Left cardiac atrium (tissue), 4 donors: ENCODE measurements at regions not wholly inside any gene's neighbourhood (a gene's known extent, or its start where the extent isn't known, plus 50 kb on each side); places are given as distances from the start of the nearest gene placed in this dataset.
"Not testable (repeated sequence)": the region's sequence is repeated elsewhere in the genome, so short reads cannot be mapped to it uniquely, and the experiment has no call there.

ENCODE experiments used
- ATAC-seq, 2 donors: fragments of 200-7000 bp; cut with Tn5 transposase; one replicate each; pipeline ENCODE4 v1.9.1; 2020; ENCODE audit warnings: mild to moderate bottlenecking in 2 of 2, moderate library complexity in 2 of 2
- DNase-seq: peaks from one replicate; pipeline ENCODE4 v3.0.0-alpha.2; 2020
- intact Hi-C, 2 donors: fragments of 100-400 bp; cut with DNase I; formaldehyde crosslinking; loops; one replicate each; pipeline versions ENCODE4 v1.14.1 to v1.15.1; 2022 to 2023
- donor health status: DM: no; HTN: yes; CAD: no.
- donor health status: DM: no; HTN: yes; CAD: no; lungs with severe emphysema.
- donor health status: DM: yes; HTN: yes; CAD: no.
- donor health status: Dilated cardiomyopathy.

DNA sequence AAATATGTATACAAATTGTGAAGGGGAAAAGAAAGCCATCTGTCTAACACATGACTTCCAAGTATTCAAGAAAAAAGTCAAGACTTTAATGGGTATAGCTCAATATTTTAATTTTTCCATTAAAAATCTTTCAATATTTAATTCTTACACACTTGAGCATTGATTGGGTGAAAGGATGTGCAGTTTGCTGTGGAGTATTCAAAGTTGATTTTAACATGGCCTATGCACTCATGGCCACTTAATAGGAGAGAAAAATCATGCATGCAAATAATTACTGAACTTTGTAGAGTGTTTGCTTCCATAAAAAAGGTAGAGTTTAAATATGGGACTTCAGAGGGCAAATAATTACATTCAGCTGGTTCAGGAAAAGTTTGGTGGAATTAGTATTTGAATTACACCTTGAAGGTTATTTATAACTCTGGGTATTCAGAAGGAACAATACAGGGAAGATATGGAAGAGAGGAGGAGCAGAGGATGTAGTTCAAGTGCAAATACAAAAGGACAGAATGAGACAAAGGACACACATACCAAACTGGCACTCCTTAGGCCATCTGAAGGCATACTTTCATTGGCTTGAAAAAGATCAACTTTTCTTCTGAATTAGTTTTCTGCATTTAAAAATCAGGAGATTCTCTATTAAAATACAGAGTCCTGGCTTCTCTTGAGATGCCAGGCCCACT lies 90.1 kb downstream of the OTOL1 start:
- DNase-seq (no peak), ATAC-seq (no peak)
- intact Hi-C loops, result no loop called here

DNA sequence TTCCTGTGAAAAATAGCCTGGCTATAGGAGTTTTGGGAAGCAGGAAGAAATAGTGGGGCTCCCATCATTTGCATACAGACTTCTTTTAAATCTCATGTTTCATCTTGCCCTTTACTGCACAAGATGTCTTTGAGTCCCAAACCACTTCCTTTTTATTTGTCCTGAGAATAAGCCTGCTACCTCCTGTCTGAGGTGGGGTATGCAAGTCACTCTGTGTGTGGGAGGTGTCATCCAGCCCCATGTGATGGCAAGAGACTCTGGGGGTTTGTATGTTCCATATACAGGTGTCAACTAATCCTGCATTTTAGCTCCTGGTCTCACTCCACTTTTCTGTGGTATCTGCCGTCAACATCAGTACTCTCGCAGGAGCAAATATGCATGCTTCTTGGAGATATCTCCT lies 102.0 kb downstream of the OTOL1 start:
- intact Hi-C loops, result no loop called here
- ATAC-seq (no peak), DNase-seq (no peak)

DNA sequence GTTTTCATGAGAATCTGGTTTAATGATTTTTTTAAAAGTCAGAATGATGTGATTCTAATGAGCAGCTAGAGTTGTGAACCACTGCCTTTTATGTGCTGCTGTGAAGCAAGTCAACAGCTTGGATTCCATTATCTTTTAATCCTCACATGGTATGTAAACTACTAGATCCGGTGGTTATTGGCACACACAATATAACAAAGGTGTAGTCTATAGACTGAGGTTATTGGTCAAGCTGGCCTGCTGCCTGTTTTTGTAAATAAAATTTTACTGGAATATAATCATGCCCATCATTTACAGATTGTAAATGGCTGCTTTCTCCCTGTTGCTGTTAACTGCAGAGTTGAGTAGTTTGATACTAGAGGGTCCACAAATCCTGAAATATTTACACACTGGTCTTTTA lies 103.1 kb downstream of the OTOL1 start:
- ATAC-seq (no peak), DNase-seq (no peak)
- intact Hi-C loops, result no loop called here

DNA sequence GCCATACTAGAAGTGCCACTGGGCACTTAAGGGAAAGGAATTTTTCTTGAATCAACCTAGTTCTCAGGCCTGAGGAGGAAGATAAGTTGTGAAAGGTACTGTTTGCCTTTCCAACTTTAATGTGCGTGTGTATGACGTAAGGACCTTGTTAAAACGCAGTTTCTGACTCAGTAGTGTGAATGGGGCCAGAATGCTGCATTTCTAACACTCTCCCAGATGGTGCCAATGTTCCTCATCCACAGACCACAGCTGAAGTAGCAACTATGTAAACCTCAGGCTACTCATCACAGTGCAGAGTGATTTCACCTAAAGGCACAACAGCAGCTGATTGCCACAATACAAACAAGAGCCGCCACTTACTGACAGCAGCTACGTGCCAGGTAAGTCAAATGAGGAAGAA lies 103.6 kb downstream of the OTOL1 start:
- intact Hi-C loops, result no loop called here
- ATAC-seq (no peak), DNase-seq (no peak)

DNA sequence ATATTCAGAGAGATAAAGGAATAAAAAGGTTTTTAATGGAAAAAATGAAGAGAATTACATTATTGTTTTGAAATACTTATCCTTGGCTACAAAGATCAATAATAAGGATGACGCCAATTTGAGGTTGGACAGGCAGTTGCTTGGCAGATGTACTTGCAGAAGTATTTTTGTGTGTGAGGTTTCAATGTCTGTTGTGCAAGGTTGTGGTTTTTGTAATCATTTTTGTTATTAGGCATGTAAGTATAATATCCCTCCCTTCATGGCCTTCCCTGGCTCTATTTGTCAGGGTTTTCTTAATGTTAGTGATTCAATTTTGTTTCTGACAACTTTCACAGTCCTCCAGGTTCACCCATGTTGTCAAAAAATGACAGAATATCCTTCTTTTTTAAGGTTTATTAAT lies 105.9 kb downstream of the OTOL1 start:
- DNase-seq, result no peak
- ATAC-seq, result no peak
- intact Hi-C loops, result no loop called here

DNA sequence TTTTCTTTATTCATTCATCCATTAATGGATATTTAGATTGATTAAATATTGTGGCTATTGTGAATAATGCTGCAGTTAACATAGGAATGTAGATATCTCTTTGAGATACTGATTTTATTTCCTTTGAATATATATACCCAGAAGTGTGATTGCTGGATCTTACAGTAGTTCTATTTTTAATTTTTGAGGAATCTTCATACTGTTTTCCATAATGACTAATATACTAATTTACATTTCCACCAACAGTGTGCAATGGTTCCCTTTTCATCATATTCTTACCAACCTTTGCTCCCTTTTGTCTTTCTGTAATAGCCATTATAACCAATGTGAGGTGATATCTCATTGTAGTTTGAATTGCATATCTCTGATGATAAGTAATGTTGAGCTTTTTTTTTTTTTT lies 106.3 kb downstream of the OTOL1 start:
- intact Hi-C loops, result no loop called here
- DNase-seq, result no peak
- no peak for ATAC-seq

DNA sequence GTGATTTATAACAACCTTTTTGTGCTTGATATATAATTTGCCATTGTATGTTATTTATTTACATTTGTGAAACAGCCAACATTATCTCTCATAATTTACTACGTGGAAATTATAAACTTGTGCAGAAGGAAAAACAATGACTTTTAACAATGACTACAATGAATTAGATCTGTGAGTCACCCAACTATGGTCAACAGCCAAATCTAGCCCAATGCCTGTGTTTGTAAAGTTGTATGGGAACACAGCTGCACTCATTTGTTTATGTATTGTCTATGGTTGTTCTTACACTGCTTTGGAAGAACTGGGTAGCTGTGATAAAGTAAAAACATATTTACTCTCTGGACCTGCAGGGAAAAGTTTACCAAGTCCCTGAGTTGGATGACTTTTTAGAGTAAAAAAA lies 110.4 kb downstream of the OTOL1 start:
- ATAC-seq (no peak), DNase-seq (no peak)
- intact Hi-C loops, result no loop called here

DNA sequence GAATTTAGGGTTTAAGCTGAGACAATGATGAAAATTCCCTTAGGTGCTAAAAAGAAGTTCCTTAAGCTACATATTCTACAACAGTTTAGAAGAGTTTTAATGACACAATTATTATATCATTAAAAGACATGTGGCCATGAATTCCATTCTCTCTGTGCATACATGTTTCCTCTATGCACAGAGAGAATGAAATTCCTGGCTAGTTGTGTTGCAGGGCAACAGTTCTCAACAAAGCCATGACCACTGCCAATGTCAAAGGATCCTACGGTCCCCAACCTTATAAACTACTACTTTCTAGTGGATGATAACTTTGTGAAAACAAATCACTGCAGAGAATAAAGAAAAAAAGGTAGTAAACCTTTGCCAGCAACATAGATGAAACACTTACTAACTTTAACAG lies 122.7 kb downstream of the OTOL1 start:
- ATAC-seq, result no peak
- no peak for DNase-seq
- intact Hi-C loops, result no loop called here

DNA sequence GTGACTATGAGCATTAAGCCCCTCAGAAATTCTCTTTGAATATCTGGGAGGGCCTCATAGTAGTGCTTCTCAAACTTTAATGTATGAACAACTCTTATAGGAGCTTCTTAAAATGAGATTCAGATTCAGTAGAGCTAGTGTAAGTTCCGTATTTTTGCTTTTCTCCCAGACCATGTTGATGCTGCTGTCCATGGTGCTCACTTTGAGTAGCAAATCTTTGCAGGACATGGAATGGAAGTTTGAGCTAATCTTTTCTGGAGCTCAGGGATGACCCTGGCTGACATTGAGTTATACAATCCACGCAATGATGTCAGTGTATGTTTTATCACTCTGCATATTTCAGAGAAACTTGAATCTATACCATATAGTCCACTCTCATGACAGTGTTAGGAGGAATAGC lies 134.2 kb downstream of the OTOL1 start:
- ATAC-seq, result no peak
- intact Hi-C loops, result no loop called here
- DNase-seq, result no peak

DNA sequence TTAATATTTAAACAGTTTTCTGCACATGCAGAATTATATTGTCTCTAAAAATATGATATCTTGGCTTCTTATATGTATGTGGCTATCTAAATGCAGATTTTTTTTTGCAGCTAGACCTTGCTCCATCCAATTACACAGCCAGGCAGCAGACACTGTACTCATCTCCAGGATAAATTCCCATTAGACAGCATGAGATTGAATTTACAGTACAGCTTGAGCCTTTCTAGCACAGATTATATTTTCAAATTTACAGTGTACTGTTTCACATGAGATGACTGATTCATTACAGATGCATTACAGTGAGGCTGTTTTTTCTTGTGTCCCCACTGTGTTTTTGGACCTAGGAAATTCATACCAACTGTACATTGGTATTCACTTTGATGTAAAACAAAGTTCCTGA lies 134.9 kb downstream of the OTOL1 start:
- intact Hi-C loops, result no loop called here
- DNase-seq (no peak), ATAC-seq (no peak)

DNA sequence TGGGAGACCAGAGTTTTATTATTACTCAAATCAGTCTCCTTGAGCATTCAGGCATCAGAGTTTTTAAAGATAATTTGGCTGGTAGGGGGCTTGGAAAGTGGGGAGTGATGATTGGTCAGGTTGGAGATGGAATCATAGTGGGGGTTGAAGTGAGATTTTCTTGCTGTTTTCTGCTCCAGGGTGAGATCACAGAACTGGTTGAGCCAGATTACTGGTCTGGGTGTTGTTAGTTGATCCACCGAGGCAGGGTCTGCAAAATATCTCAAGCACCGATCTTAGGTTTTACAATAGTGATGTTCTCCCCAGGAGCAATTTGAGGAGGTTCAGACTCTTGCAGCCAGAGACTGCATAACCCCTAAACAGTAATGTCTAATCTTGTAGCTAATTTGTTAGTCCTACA lies 141.0 kb downstream of the OTOL1 start:
- no peak for ATAC-seq
- intact Hi-C loops, result no loop called here

DNA sequence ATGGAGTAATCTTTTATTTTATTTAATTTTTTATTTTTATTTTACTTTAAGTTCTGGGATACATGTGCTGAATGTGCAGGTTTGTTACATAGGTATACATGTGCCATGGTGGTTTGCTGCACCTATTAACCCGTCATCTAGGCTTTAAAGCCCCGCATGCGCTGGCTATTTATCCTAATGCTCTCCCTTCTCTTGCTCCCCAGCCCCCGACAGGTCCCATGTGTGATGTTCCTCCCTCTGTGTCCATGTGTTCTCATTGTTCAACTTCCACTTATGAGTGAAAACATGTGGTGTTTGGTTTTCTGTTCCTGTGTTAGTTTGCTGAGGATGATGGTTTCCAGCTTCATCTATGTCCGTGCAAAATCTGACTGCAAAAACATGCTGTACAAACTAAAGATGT lies 142.5 kb downstream of the OTOL1 start:
- ATAC-seq, intact Hi-C loops, DNase-seq: not testable (repeated sequence)

More for the DNA sequence above, 141.0 kb downstream of the OTOL1 start:
- no peak for DNase-seq

DNA sequence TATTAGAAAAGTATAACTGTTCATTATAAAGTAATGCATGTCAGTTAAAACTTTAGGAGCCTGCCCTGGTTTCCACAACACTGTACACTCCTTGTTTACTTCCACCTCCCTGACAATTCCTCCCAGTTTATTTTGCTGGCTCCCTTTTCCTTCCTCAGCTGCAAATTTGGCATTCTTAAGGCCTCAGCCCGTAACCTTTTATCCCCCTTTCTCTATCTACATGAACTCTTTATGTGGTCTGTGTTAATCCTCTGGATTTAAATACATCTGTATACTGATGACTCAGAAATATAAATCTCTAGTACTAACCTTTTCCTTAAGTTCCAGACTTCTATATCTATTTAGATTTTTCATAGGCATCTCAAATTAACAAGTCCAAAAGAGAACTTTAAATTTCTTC lies 143.6 kb downstream of the OTOL1 start:
- ATAC-seq (no peak), DNase-seq (no peak)
- intact Hi-C loops, result no loop called here

DNA sequence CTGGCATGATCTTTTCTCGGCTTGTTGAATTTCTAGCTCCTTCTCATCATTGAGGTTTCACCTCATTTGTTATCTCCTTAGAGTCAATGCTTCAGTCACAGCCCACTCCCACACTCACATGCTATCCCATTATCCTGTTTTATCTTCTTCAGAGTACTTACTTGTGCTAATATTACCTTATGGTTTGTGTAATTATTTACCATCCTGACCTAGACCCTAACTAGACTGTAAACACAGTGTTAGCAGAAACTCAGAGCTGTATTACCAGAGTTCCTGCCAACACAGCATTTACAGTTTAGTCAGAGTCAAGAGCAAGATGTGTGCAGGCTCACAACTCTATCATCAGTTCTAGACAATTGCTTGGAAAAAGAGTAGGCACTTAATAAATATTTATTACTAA lies 144.7 kb downstream of the OTOL1 start:
- ATAC-seq (no peak), DNase-seq (no peak)
- intact Hi-C loops, result no loop called here

DNA sequence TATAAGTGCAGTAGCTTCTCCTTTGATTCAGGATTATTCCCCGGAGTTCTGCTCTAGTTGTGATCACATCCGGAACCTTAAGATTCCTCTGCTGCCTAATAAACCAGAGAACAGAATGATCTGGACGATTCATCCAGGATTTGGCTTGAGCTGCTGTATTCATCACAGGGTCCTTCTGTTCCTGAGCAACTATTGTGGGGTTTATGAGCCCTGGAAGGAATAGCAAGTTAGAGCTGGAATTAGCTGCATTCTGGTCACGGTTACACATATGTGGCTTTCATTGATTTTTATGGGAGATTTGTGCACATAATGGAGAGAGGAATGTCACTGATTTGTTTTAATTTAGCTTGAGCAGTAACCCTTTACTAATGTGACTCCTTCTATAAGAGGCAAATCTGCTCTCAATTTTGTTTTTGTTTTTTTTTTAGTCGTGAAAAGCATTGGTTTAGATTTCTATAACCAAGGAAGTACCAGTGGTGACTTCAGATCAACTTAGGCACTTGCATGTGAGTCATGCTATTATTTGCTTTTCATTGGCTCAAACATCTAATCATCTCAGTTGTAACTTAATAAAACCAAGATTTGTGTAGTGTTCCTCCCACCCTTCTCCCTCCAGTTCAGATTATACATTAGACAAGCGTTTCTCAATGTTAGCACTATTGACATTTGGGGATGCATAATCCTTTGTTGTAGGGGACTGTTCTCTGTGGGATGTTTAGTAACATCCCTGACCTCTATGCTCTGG lies 148.5 kb downstream of the OTOL1 start:
- ATAC-seq (no peak), DNase-seq (no peak)
- intact Hi-C loops, result no loop called here

DNA sequence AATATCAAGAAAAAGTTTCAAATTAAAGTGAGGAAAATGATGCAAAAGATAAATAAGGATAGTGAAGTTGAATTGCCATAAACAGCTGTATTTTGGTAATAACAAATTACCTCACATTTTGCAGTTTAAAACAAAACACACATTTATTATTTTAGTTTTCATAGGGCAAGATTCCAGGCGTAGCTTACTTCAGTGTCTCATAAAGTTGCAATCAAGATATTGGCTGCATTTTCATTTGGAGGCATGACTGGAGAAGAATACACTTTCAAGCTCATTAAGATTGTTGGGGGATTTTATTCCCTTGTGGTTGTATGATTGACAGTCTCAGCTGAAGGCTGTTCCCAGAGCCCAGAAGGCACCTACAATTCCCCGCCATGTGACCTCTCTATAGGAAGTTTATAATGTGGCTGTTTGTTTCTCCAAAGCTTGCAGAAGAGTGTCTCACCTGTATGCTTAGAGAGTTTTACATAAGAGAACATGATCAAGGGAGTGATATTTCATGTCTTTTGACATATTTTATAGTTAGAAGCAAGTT lies 151.4 kb downstream of the OTOL1 start:
- intact Hi-C loops, result no loop called here
- DNase-seq (no peak), ATAC-seq (no peak)

DNA sequence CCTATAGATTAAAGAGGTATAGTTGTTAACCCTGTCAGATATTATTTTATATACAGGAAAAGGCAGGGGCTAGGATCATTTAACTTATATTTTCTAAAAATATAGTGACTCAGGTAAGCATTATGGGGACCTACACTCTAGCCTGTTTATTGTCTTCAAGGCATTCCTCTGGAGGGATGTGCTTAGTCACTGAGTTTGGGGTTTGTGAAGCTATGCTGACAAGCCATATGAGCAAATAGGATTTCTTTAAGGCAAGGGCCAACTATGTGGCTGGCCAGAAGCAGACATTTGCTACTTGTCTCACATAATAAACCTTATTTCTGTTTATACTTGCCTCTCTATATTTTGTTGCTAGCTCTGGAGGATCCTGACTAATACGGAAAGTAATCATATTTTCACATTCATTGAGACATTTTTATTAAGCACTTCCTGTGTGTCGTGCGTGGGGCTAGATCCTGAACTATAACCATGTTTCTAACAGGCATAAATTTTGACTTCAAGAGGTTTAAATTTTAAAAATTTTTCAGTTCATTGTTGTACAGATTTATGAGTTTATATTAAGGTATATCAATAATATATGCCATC lies 153.4 kb downstream of the OTOL1 start:
- intact Hi-C loops, result no loop called here
- no peak for DNase-seq
- no peak for ATAC-seq

DNA sequence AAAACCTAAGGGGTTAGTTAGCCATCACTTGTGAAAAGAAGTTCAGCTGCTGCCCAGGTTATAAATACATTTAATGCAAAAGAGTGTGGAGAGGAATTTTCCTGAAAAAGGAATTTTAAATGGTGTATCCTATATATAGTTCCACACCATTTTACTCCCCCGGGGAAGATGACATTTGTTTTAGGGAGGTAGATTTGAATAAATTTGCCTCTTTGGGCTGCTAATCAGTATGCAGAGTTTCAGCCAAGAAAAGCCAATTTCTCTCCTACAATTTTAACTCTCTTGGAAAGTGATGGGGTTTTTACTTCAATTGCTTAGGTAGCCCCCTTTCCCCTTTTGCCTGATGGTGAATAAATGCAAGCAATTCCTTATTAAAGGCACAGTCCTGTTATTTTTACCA lies 161.2 kb downstream of the OTOL1 start:
- DNase-seq (no peak), ATAC-seq (no peak)
- intact Hi-C loops, result no loop called here

DNA sequence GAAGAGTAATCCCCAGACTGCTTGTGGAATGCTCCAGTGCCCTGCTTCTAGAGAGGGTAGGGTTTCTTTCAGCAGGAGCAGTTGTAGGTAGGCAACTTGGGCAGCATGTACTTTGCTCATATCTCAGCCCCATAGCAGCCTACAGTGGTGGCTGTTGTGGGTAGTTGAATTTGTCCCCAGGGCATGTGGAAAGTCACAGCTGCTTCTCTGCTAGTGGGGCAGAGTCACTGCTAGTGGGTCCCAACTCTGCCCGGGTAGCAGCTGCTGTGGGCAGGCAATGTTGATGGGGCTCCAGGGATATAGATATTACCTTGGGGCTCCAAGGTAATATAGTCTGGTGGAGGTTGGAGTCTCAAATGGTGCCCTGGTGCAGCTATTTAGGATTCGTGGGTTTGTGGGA lies 174.5 kb downstream of the OTOL1 start:
- no peak for ATAC-seq
- DNase-seq, result no peak
- intact Hi-C loops, result no loop called here

DNA sequence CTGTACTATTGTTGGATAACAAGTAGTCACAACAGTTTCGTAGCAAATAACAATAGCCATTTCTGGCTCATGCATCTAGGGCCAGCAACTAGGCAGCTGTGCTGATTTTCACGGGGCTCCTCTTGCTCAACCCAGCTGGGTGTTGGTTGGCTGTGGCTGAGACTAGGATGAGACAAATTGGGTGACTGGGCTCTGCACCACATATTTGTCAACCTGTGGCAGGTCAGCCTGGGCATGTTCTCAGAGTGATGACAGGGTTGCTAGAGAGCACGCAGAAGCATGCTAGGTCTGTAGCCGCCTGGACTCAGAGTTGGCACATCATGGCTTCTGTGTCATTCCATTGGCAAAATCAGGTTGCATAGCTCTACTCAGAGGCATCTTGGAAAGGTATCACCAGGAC lies 175.9 kb downstream of the OTOL1 start:
- peak; percentile 72 to 79 for ATAC-seq
- intact Hi-C loops, result no loop called here
- peak; percentile 22 for DNase-seq

DNA sequence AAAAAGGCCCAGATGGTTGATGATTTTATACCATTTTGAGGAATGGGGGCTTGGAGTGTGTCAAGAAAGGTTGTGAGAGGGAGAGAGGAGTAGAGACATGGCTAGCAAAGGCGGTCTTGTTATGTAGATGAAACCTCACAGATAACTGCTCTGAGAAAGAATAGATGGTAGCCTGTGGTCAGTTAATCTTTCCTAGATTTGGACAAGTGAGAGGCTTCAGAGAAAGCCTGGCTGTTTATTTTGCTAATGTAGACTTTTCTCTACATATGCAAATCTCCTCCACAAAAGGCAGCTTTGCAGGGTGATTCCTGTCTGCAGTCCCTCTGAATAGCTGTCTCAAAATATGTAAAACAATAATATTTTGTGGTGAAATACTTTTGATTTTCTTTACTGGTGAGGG lies 177.3 kb downstream of the OTOL1 start:
- intact Hi-C loops, result no loop called here
- ATAC-seq (no peak), DNase-seq (no peak)
